ENCODE measurements at regions not wholly inside any gene's neighbourhood (a gene's known extent, or its start where the extent isn't known, plus 50 kb on each side); places are given as distances from the start of the nearest gene placed in this dataset.

GRCh38 chr5:148950471-148950863 lies 112.4 kb downstream of the SH3TC2 start:
- DNase-seq (ENCODE audit: low spot score in 2 of 2, unreplicated experiment in 2 of 2) = no peak

GRCh38 chr5:148950892-148951291 lies 112.0 kb downstream of the SH3TC2 start:
- no peaks in the 10 kb centered on the region for H3K9me3 Mint-ChIP-seq
- H3K27ac Mint-ChIP-seq = no peak overlapping the region
- H3K27me3 Mint-ChIP-seq (ENCODE audit: low read depth) = peaks cover 5% of the 10 kb centered on the region
- no peaks in the 10 kb centered on the region for H3K36me3 Mint-ChIP-seq
- H3K4me1 Mint-ChIP-seq = peaks cover 6% of the 10 kb centered on the region
- TF ChIP-seq CTCF (IDR thresholded peaks at IDR 0.05; ENCODE audit: unreplicated experiment) = no peak
- no peak for DNase-seq (ENCODE audit: low spot score in 2 of 2, unreplicated experiment in 2 of 2)
- H3K4me3 Mint-ChIP-seq = no peak overlapping the region

More at GRCh38 chr5:148950471-148950863, 112.4 kb downstream of the SH3TC2 start:
- H3K27ac Mint-ChIP-seq = no peak overlapping the region
- H3K4me3 Mint-ChIP-seq = no peak overlapping the region
- H3K27me3 Mint-ChIP-seq (ENCODE audit: low read depth) = peaks cover 5% of the 10 kb centered on the region
- H3K4me1 Mint-ChIP-seq = peaks cover 6% of the 10 kb centered on the region
- no peaks in the 10 kb centered on the region for H3K9me3 Mint-ChIP-seq
- no peak for TF ChIP-seq CTCF (IDR thresholded peaks at IDR 0.05; ENCODE audit: unreplicated experiment)
- no peaks in the 10 kb centered on the region for H3K36me3 Mint-ChIP-seq

- Mint-ChIP-seq H3K4me1 (peaks cover 6% of the 10 kb centered on the region), H3K4me3 (no peak overlapping the region)
- TF ChIP-seq CTCF (IDR thresholded peaks at IDR 0.05; ENCODE audit: unreplicated experiment) = no peak
These were observed 111.2 kb downstream of the SH3TC2 start for GRCh38 chr5:148951612-148952011.

GRCh38 chr5:148952097-148952867 lies 110.6 kb downstream of the SH3TC2 start:
- no peak for DNase-seq (ENCODE audit: low spot score in 2 of 2, unreplicated experiment in 2 of 2)
- Mint-ChIP-seq H3K36me3 (no peaks in the 10 kb centered on the region), H3K9me3 (no peaks in the 10 kb centered on the region), H3K27ac (no peak overlapping the region), H3K4me3 (no peak overlapping the region), H3K27me3 (ENCODE audit: low read depth) (peaks cover 5% of the 10 kb centered on the region), H3K4me1 (peaks cover 6% of the 10 kb centered on the region)
- TF ChIP-seq CTCF (IDR thresholded peaks at IDR 0.05; ENCODE audit: unreplicated experiment) = no peak

More at GRCh38 chr5:148951612-148952011, 111.2 kb downstream of the SH3TC2 start:
- DNase-seq (ENCODE audit: low spot score in 2 of 2, unreplicated experiment in 2 of 2) = no peak
- peaks cover 5% of the 10 kb centered on the region for H3K27me3 Mint-ChIP-seq (ENCODE audit: low read depth)
- no peak overlapping the region for H3K27ac Mint-ChIP-seq
- no peaks in the 10 kb centered on the region for H3K9me3 Mint-ChIP-seq
- H3K36me3 Mint-ChIP-seq = no peaks in the 10 kb centered on the region

- Mint-ChIP-seq H3K4me1 (peaks cover 6% of the 10 kb centered on the region), H3K9me3 (no peaks in the 10 kb centered on the region), H3K27me3 (ENCODE audit: low read depth) (peaks cover 9% of the 10 kb centered on the region), H3K36me3 (no peaks in the 10 kb centered on the region), H3K4me3 (no peak overlapping the region), H3K27ac (no peak overlapping the region)
- no peak for TF ChIP-seq CTCF (IDR thresholded peaks at IDR 0.05; ENCODE audit: unreplicated experiment)
- DNase-seq (ENCODE audit: low spot score in 2 of 2, unreplicated experiment in 2 of 2) = no peak
These were observed 109.2 kb downstream of the SH3TC2 start for GRCh38 chr5:148953711-148954110.
